GM21576 (cell line): ENCODE measurements at regions not wholly inside any gene's neighbourhood (a gene's known extent, or its start where the extent isn't known, plus 50 kb on each side); places are given as distances from the start of the nearest gene placed in this dataset.

Experiments
- ATAC-seq: cut with Tn5 transposase; IDR thresholded peaks from one replicate; pipeline ENCODE4 v1.9.1; 2021; ENCODE audit warnings: mild to moderate bottlenecking, moderate library complexity; ENCODE audit not compliant: unreplicated experiment

DNA sequence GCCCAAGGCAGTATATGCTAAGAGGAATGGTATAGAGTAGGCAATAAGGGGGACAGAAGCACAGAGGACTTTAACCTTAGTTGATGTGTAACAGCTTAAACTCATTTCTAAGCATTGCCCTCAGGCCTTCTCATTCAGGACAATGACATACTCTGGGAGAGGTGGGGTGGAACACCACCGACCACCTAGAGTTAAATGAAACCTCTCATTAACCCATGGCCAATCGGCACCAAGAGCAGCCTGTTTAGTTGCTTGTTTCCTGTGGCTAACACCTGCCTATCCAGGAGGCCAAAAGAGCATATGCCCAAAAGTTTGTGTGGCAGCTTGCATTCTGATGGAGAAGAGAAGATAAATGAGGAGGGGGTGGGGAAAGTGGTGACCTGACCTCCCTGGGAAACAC is 50.0 kb downstream of the PABIR2 start:
- ATAC-seq, result no peak

DNA sequence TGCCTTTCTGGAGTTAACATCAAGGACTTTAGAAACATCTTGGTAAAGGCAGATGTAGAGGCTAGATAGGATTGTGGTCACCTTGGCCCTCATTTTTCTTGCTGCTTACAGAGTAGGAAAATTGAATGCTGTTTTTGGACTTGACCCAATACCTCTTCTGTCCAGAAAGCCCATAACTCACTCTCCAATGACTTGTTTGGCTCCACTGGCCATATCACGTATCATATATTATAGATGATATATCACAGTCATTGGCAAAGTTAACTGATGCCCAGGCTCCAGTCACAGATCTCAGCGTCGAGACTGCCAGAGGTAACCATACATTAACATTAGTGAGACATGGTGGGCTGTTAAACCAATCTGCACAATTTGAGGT is 50.6 kb downstream of the PABIR2 start:
- ATAC-seq, result no peak

DNA sequence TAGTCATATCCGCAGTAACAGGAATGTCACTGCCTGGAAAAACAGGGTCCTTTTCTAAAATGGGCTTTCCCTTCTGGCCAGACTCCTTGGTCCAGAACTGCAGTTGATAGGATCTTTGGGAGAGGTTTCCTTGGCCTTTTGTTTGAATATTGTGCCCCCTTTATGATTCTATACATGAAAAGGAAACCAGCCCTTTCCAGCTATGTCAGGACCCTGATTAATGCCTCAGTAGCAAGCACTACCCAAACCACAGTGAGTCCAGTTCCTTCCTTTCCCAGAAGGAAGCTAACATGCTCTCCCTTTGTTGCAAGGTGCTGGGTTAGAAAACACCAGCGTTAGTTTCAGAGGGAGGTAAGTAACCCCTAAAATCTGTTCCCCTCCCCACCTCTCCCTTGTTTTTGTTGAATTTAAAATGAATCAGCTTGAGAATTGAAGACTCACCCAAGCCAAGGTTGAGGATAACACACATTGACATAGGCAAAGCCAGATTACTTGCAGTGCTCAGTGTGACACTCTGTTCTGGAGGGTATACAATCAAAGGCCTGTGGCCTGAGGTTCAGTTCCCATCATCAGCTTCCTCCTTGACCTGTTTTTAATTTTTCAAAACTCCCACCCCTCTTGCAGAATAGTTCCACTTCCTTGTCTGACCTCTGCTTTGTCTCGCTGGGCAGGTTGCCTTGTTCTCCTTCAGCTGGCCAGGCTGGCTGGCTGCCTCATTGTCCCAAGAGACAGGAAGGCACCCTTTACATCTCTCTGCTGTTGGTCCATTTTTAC is 51.2 kb downstream of the PABIR2 start:
- ATAC-seq, result no peak

DNA sequence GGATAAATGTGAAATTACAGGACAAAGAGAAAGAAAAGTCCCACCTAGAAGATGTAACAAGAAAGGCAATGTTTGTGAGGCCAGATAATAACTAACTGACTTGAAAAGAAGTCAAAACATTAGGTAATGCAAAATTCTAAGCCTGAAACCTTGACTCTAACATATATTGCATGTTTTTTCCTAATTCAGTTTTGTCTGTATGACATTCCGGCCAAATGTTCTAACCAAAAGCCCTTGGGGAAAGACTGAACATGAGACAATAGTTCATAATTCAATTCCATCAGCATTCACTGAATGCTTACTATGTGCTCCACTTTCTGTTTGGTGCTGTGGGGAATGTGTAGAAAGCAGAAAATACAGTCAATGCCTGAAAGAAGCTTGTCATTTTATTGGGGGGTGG is 53.9 kb downstream of the PABIR2 start:
- ATAC-seq, result no peak

DNA sequence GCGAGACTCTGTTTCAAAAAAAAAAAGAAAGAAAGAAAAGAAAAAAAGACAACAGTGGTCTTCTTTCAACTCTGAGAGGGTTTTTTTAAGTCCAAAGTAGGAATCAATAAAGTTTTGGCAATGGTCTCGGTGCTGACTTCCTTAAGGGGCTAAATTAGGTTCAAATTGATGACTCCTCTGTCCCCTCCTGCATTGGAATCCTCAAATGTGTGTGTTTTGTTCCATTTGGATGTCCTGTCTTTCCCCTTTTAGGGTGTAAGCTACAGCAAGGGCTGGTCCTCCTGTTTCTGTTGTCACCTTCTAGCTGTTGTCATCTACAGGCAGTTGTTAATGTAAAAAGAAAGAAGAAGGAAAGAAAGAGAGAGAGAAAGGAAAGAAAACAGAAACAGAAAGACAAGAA is 54.4 kb downstream of the PABIR2 start:
- ATAC-seq, result no peak

DNA sequence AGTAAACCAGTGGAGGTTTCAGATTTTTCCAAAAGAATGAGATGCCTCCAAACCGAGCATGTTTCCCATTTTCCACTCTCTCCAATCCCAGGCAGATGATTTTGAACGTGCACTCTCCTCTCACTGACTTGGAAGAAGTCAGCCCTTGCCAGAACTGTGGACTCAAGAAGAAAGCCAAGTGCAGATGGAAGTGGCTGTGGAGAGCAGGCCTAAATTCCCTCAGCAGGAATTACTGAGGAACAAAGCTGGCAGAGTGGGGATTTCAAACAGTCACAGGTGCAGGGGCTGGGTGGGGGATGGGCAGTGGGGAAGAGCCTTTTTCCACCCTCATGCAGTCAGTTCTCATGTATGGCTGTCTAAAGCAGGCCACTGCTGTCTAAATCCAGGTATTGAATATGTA is 55.3 kb downstream of the PABIR2 start:
- ATAC-seq, result no peak

DNA sequence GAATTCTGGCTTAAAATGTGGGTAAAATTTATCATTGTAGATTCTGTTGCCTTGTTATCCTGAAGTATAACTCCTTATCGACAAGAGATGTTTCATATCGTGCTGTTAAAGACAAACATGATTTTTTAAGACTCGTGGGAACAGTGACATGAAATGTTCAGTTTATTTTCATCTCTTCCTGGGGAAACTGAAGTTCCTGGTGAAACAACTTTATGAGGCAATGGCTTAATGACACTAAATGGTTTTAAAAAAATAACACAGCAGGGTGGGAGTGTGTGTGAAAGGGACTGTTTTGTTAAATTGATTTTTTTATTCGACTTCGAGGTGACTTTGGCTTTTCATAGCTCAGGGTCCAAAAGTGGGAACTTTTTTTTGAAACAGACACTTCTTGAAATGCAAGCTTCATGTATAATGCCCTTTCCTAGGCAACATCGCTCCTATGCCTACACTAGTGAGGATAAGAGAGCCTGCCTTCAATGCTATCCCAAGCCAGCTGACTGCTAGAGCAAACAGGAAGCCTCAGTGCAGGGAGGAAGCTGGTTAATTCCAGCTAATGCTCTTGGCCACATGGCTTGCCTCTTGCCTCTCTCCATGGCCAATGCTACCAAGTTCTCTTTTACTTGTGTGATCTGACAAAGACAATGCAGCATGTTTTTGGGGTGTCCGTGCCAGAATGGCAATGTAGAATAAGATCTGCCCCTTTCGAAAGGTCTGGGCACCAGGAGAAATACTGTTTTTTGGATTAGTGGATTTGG is 57.8 kb downstream of the PABIR2 start:
- no peak for ATAC-seq

DNA sequence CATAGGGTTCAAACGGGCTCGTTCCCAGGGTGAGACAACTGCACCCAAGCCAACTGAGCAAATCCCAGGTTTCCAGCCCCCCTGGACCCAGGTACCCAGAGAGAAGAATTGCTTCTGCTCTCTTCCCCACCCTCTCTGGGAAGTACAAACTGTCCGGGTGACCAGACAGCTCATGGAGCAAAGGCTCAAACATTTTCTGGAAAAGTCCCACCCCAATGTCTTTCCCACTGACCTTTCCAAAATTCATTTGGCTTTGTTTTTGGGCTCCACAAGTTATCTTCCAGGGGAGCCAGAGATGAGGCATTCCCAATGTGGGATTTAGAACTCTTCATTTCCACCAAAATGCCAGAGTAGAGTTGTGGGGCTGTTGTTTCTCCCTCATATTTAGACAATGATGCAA is 58.6 kb downstream of the PABIR2 start:
- no peak for ATAC-seq

DNA sequence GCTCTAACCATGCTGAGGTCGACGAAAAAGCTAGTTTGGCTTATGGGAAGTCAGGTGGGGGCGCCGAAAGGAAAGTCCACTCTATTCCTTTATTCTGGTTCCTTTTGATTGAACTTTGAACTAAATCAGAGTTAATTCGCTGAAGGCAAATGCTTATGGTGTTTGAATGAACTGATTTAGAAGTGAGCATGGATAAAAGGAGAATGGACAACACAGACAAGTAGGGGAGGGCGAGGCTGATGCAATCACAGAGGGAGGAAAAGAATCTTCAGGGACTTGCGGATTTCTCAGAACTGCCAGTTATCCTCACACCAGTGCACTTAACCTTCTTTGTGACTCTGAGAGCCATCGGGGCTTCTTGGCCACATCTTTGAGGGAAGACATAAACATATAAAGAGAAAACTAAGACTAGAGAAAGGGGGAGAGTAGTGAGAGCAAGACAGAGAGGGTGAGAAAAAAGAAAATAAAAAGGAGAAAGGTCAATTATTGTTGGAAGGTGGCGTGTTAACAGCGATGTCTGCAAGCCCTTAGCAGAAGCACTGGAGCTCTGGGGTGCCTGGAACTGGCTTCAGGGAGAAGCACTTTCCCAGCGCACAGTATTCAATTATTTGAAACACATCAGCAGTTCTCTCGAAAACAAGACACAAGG is 59.2 kb downstream of the PABIR2 start:
- no peak for ATAC-seq

DNA sequence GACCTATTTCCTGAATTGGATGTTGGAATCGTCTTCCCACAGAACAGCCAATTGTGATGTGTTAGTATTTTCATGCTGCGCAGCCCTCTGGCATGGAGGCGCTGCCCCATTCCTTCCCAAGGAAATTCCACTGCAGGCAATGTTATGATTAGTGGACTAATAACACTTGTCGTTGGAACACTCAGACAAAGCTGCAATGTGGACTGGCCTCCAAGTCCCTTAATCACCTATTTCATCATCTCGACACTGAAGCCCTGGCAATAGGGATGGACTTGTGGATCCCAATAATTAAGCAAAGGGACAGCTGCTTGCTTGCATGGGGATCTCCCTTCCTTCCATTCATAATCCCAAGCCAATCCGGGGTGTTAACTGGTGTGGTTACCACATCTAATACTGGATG is 59.9 kb downstream of the PABIR2 start:
- no peak for ATAC-seq

DNA sequence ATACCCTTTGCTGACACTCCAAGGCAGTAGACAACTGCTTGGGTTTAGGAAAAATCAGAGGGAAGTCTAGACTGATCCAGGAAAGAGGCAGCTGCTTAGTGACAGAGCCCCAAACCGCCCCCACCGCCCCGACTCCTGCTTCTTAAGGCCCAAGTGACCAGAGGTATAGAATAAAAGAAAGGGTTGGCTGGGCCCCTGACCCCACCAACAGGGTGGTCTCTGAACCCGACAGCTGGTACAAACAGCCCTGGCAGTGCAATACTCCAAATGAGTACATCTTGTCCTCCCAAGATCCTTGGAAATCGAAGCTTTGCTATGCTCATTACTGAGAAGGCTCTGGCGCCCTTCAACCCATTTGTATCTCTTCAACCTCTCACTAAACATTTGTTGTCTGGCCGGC is 60.6 kb downstream of the PABIR2 start:
- ATAC-seq, result no peak

DNA sequence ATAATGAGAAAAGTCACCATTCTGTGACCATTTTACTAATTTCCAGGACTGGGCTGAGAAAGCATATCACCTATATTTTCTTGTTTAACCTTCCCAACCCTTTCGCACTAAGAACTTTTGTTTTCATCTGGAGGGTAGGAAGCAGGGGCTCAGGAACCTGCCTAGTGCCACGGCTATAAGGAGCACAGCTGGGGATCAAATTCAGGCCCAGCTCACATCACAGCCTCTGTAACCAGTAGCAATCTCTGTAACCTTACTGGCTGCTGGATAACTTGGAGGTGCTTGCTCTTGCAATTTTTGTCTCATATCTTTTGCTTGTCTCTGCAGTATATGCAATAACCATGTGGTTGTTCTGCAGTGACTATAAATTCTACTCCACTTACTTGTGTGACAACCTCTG is 62.0 kb downstream of the PABIR2 start:
- ATAC-seq, result no peak

DNA sequence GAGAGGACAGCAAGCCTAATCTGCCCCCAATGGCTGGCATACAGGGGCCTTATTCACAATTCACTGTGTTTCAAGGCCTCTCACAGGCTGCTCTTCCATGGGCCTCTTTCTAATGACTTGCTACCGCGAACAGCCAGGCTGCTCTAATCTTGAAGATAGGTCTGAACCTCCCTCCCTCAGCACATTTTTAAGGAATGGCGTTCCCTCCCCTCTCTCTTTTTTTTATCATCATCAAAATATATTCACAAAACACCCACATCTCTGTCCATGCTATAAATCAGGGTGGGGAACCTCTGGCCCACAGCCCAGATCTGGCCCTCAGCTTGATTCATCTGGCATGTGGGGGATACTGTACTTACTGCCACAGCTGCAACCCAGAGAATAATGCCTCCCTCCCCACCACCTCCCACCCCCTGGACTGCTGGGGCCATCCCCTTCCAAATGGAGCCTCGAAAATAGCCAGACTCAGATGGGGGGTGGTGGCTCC is 62.5 kb downstream of the PABIR2 start:
- no peak for ATAC-seq

DNA sequence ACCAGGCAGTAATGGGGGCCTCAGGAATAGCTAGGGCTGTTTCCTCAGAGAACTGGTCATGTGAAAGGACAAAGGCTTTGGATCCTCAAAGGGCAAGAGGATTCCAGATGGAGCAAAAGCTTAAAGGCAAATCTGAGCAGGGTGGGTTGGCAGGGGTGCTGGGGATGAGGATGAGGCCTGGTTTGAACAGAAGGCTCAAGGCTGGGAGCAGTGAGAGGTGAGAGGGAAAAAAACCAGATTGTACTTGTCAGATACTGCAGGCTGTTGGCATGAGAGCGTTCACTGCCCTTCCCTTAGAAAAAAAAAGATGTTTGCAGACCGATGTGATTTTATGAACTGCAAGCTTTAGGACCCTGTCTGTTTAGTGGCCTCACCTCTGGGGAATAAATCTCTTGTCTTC is 63.4 kb downstream of the PABIR2 start:
- no peak for ATAC-seq

DNA sequence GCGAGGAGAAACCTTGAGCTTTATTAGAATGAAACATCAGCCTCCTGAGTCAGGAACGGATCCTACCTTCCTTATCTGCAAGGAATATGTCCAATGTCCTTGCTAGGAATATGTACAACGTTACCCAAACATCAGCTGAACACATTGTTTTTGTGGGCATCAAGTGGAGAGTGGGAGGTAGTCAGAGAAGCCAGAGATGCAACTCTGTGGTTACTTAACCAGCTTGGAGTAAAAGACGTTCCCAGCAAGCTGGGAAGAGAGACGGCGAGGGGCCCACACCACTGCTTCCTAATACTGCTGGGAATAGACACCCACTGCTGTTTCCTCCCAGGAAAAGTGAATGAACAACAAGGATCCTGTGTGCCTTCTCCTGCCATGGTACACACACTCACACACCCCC is 64.3 kb downstream of the PABIR2 start:
- no peak for ATAC-seq

DNA sequence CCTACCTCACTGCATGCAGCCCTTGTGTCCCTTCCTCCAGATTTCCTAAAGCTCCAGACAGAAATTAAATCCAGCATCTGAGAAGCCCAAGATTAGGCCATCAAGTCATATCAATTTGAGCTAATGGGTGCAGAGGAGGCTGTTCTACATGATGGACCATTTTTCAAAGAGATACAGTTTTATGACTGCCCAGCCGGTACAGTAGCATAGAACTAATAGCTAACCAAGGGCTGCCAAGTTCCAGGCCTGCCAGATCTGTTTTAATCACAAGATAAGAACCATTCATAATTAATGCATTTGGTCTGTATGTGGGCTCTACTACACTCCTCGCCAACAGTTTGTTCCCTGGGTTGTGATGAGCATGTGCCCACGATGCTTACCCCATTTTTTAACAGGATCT is 64.9 kb downstream of the PABIR2 start:
- no peak for ATAC-seq

DNA sequence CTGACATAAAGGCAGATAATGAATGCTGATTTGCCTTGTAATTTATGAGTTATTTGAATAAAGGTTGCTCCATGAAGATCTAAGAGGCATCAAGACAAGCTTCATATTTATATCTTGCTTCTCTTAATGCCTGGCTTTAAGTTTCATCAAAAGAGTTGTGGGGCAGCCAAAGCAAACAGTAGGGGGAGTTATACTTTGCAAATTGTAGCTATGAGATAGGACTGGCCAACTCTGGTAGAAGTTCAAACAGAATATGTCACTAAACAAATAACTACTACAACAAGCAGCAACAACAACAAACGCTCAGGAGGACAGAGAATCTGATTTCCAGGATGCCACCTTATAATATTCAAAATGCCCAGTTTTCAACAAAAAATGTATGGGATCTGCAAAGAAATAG is 69.1 kb upstream of the PLAC1 start:
- no peak for ATAC-seq

DNA sequence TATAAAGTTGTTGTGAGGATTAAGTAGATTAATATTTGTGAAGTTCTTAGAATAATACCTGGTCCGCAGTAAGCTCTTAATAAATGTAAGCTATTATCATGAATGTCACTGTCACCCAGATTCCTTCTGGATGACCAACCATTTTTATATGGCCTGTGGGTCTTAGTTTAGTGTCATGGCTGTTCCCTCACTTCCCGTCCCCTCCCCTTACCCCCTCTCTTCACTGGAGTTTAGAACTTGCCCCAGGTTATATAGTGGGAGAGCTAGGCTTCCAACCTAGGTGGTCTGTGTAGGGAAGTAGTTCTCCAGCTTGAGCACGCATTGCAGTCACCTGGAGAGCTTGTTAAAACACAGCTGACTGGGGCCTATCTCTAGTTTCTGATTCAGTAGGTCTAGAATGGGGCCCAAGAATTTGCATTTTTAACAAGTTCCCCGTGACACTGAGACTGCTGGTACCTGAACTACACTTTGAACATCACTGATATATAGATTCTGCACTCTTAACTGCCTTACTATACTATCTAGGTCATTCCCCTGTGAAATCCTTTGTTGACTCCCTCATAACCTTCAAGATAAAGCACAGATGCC is 66.9 kb upstream of the PLAC1 start:
- no peak for ATAC-seq

DNA sequence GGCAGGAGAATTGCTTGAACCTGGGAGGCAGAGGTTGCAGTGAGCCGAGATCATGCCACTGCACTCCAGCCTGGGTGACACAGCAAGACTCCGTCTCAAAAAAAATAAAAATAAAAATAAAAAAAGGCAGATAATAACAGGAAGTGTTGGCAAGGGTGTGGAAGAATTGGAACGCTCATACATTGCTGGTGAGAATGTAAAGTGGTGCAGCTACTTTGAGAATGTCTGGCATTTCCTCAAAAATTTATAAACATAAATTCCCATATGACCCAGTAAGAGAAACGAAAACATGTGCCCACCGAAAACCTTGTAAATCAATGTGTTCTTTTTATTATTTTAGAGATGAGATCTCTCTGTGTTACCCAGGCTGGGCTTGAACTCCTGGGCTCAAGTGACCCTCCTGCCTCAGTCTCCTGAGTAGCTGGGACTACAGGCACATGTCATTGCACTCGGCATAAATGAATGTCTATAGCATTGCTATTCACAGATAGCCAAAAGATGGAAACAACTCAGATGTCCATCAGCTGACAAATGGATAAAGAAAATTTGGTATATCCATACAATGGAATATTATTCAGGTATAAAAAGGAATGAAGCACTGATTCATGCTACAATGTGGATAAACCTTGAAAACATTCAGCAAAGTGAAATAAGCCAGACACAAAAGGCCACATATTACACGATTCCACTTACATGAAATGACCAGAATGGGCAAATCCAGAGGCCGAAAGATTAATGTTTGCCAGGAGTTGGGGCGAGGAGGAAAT is 63.7 kb upstream of the PLAC1 start:
- no peak for ATAC-seq

DNA sequence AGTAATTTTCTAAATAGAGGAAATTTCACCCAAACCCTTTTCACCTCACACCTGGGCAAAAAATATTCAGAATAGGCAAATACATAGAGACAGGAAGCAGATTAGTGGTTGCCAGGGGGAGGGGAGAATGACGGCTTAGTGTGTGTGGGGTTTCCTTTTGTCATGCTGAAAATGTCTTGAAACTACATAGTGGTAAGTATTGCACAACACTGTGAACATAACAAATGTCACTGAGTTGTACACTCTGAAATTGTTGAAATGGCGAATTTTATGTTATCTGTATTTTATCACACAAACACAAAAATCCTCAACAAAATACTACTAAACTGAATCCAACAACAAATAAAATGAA is 60.7 kb upstream of the PLAC1 start:
- ATAC-seq, result peak; percentile 69
